CD4-positive, alpha-beta T cell (primary cell): ENCODE measurements at regions not wholly inside any gene's neighbourhood (a gene's known extent, or its start where the extent isn't known, plus 50 kb on each side); places are given as distances from the start of the nearest gene placed in this dataset.

Experiments used
- ATAC-seq: fragments of 200-7000 bp; cut with Tn5 transposase; one replicate; pipeline ENCODE4 v1.10.0; 2022; ENCODE audit warnings: mild to moderate bottlenecking; ENCODE audit not compliant: poor library complexity
- CTCF ChIA-PET: fragments of 350-600 bp; sonication (Branson Sonifier 250); formaldehyde crosslinking; loops from one replicate; lab custom pipeline; 2021; ENCODE audit warnings: antibody characterized with exemption, inconsistent platforms; lab: Charles Lee
- POLR2A ChIA-PET: fragments of 350-600 bp; sonication (Branson Sonifier 250); formaldehyde crosslinking; loops from one replicate; lab custom pipeline; 2021; ENCODE audit warnings: antibody characterized with exemption, inconsistent platforms; lab: Charles Lee
- DNase-seq, 14 experiments: peaks; one replicate each; pipeline ENCODE4 v3.0.0-alpha.2; 2013 to 2020; ENCODE audit warnings: mixed read lengths in 2 of 14
- H3K27ac ChIP-seq, 2 donors: one replicate each; pipeline versions ENCODE4 v1.5.1 to v1.7.0; 2013; ENCODE audit warnings: low read length in 2 of 2, low read depth in 1 of 2, mild to moderate bottlenecking in 1 of 2
- H3K27me3 ChIP-seq, 2 experiments: 1 replicate in 1 of 2; 2 replicates in 1 of 2; pipeline versions ENCODE4 v1.6.1 to v1.7.0; 2013; ENCODE audit warnings: low read length in 2 of 2, control low read depth in 1 of 2, mild to moderate bottlenecking in 1 of 2, moderate library complexity in 1 of 2; ENCODE audit not compliant: insufficient read depth in 2 of 2, control insufficient read depth in 1 of 2
- H3K36me3 ChIP-seq: one replicate; pipeline ENCODE4 v1.6.1; 2013; ENCODE audit warnings: low read length, control low read depth; ENCODE audit not compliant: insufficient read depth
- H3K4me1 ChIP-seq: one replicate; pipeline ENCODE4 v1.6.1; 2013; ENCODE audit warnings: low read length, control low read depth; ENCODE audit not compliant: insufficient read depth
- H3K4me3 ChIP-seq: one replicate; pipeline ENCODE4 v1.5.1; 2013; ENCODE audit warnings: mild to moderate bottlenecking, low read length, moderate library complexity
- H3K9me3 ChIP-seq, 2 experiments: 1 replicate in 1 of 2; 2 replicates in 1 of 2; pipeline versions ENCODE4 v1.6.1 to v1.7.0; 2013; ENCODE audit warnings: low read length in 2 of 2, mild to moderate bottlenecking in 2 of 2, control low read depth in 1 of 2, moderate library complexity in 1 of 2; ENCODE audit not compliant: control insufficient read depth in 1 of 2, insufficient read depth in 1 of 2
- H3K27ac Mint-ChIP-seq: one replicate; pipeline ENCODE4 v1.8.0; 2020; ENCODE audit warnings: mixed read lengths
- H3K27me3 Mint-ChIP-seq: one replicate; pipeline ENCODE4 v1.8.0; 2021; ENCODE audit warnings: mixed read lengths
- H3K36me3 Mint-ChIP-seq: one replicate; pipeline ENCODE4 v1.8.0; 2021; ENCODE audit warnings: low read depth, mixed read lengths
- H3K4me1 Mint-ChIP-seq: one replicate; pipeline ENCODE4 v1.8.0; 2021; ENCODE audit warnings: low read depth, mixed read lengths
- H3K4me3 Mint-ChIP-seq: one replicate; pipeline ENCODE4 v1.8.0; 2020; ENCODE audit warnings: mild to moderate bottlenecking, mixed read lengths
- H3K9me3 Mint-ChIP-seq: one replicate; pipeline ENCODE4 v1.8.0; 2020; ENCODE audit warnings: mixed read lengths
- intact Hi-C, 2 experiments: fragments of 100-400 bp; cut with DNase I in 1 of 2; cut with micrococcal nuclease in 1 of 2; formaldehyde crosslinking; loops; one replicate each; pipeline versions ENCODE4 v1.15.1 to v1.9.0; 2023 to 2025; cut with DNase I, micrococcal nuclease
- TF ChIP-seq, protein P1 (sequence below): fragments of 200-600 bp; IDR thresholded peaks from one replicate; pipeline ENCODE4 v1.8.0; 2022; ENCODE audit warnings: antibody characterized with exemption, mild to moderate bottlenecking

GRCh38 chrY:15465880-15466279 is 941.6 kb downstream of the NLGN4Y start:
- DNase-seq (no peak), ATAC-seq (no peak)
- Histone ChIP-seq H3K27me3 (no peaks in the 10 kb centered on the region), H3K36me3 (no peaks in the 10 kb centered on the region), H3K4me3 (no peak overlapping the region), H3K9me3 (no peaks in the 10 kb centered on the region), H3K27ac (no peak overlapping the region), H3K4me1 (no peaks in the 10 kb centered on the region)
- Mint-ChIP-seq H3K4me1 (no peaks in the 10 kb centered on the region), H3K4me3 (no peak overlapping the region), H3K36me3 (no peaks in the 10 kb centered on the region), H3K27me3 (no peaks in the 10 kb centered on the region), H3K9me3 (no peaks in the 10 kb centered on the region), H3K27ac (no peak overlapping the region)
- CTCF ChIA-PET = no interaction called here
- intact Hi-C loops = no loop called here
- POLR2A ChIA-PET = no interaction called here
- TF ChIP-seq, protein P1, sequence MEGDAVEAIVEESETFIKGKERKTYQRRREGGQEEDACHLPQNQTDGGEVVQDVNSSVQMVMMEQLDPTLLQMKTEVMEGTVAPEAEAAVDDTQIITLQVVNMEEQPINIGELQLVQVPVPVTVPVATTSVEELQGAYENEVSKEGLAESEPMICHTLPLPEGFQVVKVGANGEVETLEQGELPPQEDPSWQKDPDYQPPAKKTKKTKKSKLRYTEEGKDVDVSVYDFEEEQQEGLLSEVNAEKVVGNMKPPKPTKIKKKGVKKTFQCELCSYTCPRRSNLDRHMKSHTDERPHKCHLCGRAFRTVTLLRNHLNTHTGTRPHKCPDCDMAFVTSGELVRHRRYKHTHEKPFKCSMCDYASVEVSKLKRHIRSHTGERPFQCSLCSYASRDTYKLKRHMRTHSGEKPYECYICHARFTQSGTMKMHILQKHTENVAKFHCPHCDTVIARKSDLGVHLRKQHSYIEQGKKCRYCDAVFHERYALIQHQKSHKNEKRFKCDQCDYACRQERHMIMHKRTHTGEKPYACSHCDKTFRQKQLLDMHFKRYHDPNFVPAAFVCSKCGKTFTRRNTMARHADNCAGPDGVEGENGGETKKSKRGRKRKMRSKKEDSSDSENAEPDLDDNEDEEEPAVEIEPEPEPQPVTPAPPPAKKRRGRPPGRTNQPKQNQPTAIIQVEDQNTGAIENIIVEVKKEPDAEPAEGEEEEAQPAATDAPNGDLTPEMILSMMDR = no peak

DNA sequence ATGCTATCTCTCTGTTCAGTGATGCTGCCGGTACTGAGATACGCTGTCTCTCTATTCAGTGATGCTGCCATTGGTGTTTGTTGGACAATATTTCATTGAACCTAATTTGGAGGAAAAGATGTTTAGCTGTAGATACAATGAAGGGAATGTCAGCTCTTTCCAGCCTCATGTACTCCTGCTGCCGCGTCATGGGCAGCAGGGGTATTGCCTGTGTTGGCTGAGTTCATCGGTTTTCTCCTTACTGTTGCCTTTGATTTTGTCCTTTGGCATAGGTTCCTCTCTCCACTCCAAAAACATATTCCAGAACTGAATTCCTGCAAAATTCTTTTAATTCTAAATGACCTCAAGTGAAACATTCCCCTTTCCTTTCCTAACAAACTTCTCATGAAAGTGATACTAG is 942.6 kb downstream of the NLGN4Y start:
- H3K27me3 ChIP-seq = no peaks in the 10 kb centered on the region
- no peaks in the 10 kb centered on the region for H3K4me1 ChIP-seq
- DNase-seq (no peak), ATAC-seq (no peak)
- H3K9me3 ChIP-seq = no peaks in the 10 kb centered on the region
- H3K4me3 Mint-ChIP-seq = no peak overlapping the region
- ChIA-PET CTCF (no interaction called here), POLR2A (no interaction called here)
- no peaks in the 10 kb centered on the region for H3K27me3 Mint-ChIP-seq
- H3K4me3 ChIP-seq = no peak overlapping the region
- no peak overlapping the region for H3K27ac Mint-ChIP-seq
- TF ChIP-seq, protein P1 = no peak
- intact Hi-C loops = no loop called here
- H3K4me1 Mint-ChIP-seq = no peaks in the 10 kb centered on the region
- H3K9me3 Mint-ChIP-seq = no peaks in the 10 kb centered on the region
- no peaks in the 10 kb centered on the region for H3K36me3 ChIP-seq
- no peak overlapping the region for H3K27ac ChIP-seq
- H3K36me3 Mint-ChIP-seq = no peaks in the 10 kb centered on the region

DNA sequence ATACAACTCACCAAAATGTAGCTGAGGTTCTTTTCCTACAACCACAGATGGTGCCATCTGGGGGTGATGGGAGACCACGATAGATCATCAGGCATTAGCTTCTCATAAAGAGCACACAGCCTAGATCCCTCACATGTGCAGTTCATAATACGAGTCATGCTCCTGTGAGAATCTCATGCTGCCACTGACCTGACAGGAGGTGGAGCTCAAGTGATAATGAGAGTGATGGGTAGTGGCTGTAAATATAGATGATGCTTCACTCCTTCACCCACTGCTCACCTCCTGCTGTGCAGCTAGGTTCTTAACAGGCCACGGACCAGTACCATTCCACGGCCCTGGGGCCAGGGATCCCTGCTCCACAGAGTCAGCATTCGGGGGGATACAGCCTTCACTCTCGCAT is 943.8 kb downstream of the NLGN4Y start:
- no peak overlapping the region for H3K27ac ChIP-seq
- no peaks in the 10 kb centered on the region for H3K27me3 Mint-ChIP-seq
- H3K4me3 ChIP-seq = no peak overlapping the region
- CTCF ChIA-PET = no interaction called here
- H3K27me3 ChIP-seq = no peaks in the 10 kb centered on the region
- H3K36me3 ChIP-seq = no peaks in the 10 kb centered on the region
- TF ChIP-seq, protein P1 = no peak
- no peak for ATAC-seq
- POLR2A ChIA-PET = no interaction called here
- no peaks in the 10 kb centered on the region for H3K9me3 Mint-ChIP-seq
- no peaks in the 10 kb centered on the region for H3K36me3 Mint-ChIP-seq
- intact Hi-C loops = no loop called here
- H3K9me3 ChIP-seq = no peaks in the 10 kb centered on the region
- H3K4me1 Mint-ChIP-seq = no peaks in the 10 kb centered on the region
- no peak for DNase-seq
- H3K4me1 ChIP-seq = no peaks in the 10 kb centered on the region
- H3K27ac Mint-ChIP-seq = no peak overlapping the region
- H3K4me3 Mint-ChIP-seq = no peak overlapping the region
